HG03565 (cell line): ENCODE measurements at regions not wholly inside any gene's neighbourhood (a gene's known extent, or its start where the extent isn't known, plus 50 kb on each side); places are given as distances from the start of the nearest gene placed in this dataset.

Source experiments
- ATAC-seq: cut with Tn5 transposase; IDR thresholded peaks from one replicate; pipeline ENCODE4 v1.9.1; 2021; ENCODE audit warnings: mild to moderate bottlenecking, moderate library complexity; ENCODE audit not compliant: unreplicated experiment

- no peak for ATAC-seq
Observed at GRCh38 chr20:11231742-11232648, 558.2 kb upstream of the JAG1 start.

- ATAC-seq, result no peak
Observed at GRCh38 chr20:11232896-11233295, 559.1 kb upstream of the JAG1 start.

- no peak for ATAC-seq
Observed at GRCh38 chr20:11234181-11234580, 560.4 kb upstream of the JAG1 start.

GRCh38 chr20:11234608-11235007 lies 560.8 kb upstream of the JAG1 start:
- ATAC-seq, result no peak

GRCh38 chr20:11235058-11235457 lies 561.3 kb upstream of the JAG1 start:
- ATAC-seq, result no peak

- no peak for ATAC-seq
Observed at GRCh38 chr20:11242320-11242719, 568.5 kb upstream of the JAG1 start.

GRCh38 chr20:11245431-11245830 lies 571.6 kb upstream of the JAG1 start:
- no peak for ATAC-seq

- no peak for ATAC-seq
Observed at GRCh38 chr20:11246251-11246775, 572.5 kb upstream of the JAG1 start.

GRCh38 chr20:11247046-11248010 lies 573.5 kb upstream of the JAG1 start:
- no peak for ATAC-seq

GRCh38 chr20:11248011-11248409 lies 574.2 kb upstream of the JAG1 start:
- no peak for ATAC-seq

GRCh38 chr20:11248687-11249638 lies 575.2 kb upstream of the JAG1 start:
- ATAC-seq, result no peak

- no peak for ATAC-seq
Observed at GRCh38 chr20:11249683-11250082, 575.9 kb upstream of the JAG1 start.

GRCh38 chr20:11252447-11252846 lies 578.6 kb upstream of the JAG1 start:
- ATAC-seq, result no peak

- ATAC-seq, result no peak
Observed at GRCh38 chr20:11255455-11255854, 581.7 kb upstream of the JAG1 start.

- ATAC-seq, result no peak
Observed at GRCh38 chr20:11255860-11256259, 582.1 kb upstream of the JAG1 start.

GRCh38 chr20:11260611-11261010 lies 586.8 kb upstream of the JAG1 start:
- no peak for ATAC-seq

GRCh38 chr20:11261533-11262000 lies 587.8 kb upstream of the JAG1 start:
- ATAC-seq, result peak; percentile 78

GRCh38 chr20:11266571-11266970 lies 592.8 kb upstream of the JAG1 start:
- no peak for ATAC-seq

- peak; percentile 56 for ATAC-seq
Observed at GRCh38 chr20:11267131-11267761, 593.4 kb upstream of the JAG1 start.
